Muscle of leg (tissue), 3 donors: ENCODE measurements at regions not wholly inside any gene's neighbourhood (a gene's known extent, or its start where the extent isn't known, plus 50 kb on each side); places are given as distances from the start of the nearest gene placed in this dataset.

Experiments
- DNase-seq: peaks from one replicate; pipeline ENCODE4 v3.0.0; 2013
- H3K27ac ChIP-seq: one replicate; pipeline ENCODE4 v1.5.1; 2013; ENCODE audit warnings: mild to moderate bottlenecking, low read length, control low read depth
- H3K27me3 ChIP-seq: one replicate; pipeline ENCODE4 v1.6.1; 2013; ENCODE audit warnings: low read length; ENCODE audit not compliant: control insufficient read depth, insufficient read depth
- H3K36me3 ChIP-seq: one replicate; pipeline ENCODE4 v1.6.1; 2013; ENCODE audit warnings: low read length; ENCODE audit not compliant: control insufficient read depth, insufficient read depth
- H3K4me1 ChIP-seq: one replicate; pipeline ENCODE4 v1.6.1; 2013; ENCODE audit warnings: low read length; ENCODE audit not compliant: control insufficient read depth, insufficient read depth
- H3K4me3 ChIP-seq: one replicate; pipeline ENCODE4 v1.5.1; 2013; ENCODE audit warnings: low read length, control low read depth
- H3K9me3 ChIP-seq: replicated peaks from 2 replicates; pipeline ENCODE4 v1.6.1; 2013; ENCODE audit warnings: low read depth, low read length; ENCODE audit not compliant: control insufficient read depth
- WGBS: methylation state at CpG from one replicate; pipeline ENCODE4 v1.1.5; 2013; ENCODE audit warnings: missing lambda C conversion rate; ENCODE audit not compliant: insufficient coverage; 5-methylcytosine and 5-hydroxymethylcytosine counted together

DNA sequence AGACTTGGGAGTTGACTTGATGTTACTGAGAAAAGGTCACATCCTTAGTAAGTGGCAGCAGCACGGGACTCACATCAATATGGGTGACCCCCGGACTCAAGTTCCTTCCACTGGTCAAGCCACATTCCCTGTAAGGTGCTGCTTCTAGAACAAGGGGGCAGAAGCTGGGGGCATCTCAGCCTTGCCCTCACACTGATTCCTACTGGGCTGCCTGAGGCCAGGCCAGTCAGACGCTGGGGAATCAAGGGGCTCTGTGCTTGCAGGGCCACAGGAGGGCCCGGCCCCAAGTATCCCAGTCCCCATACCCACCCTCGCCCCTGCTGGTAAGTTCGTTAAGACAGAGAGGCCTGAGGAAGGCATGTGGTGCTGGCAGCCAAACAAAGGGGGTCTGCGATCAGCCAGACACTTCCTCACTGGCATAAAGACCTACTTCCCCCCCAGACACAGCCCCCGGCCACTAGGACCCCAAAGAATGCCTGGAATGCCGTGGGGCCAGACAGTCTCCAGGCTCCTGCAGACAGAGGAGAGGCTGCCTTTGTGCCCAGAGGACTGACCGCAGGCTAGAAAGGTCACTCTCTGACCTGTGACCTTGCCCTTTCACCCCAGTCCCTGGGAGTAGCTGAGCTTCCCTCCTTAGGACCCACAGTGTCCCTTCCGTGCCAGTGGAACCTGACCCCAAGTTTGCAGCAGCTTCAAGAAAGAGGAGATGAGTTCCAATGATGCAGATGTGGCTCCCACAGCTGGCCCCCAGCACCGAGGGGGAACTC, 83.6 kb downstream of the HS1BP3 start:
- H3K4me1 ChIP-seq, result peaks cover 62% of the 10 kb centered on the region
- no peak for DNase-seq
- WGBS, result 54% methylated on average over 7 of the region's 12 CpGs

More for the DNA sequence above, 83.6 kb downstream of the HS1BP3 start:
- Histone ChIP-seq H3K9me3 (no peaks in the 10 kb centered on the region), H3K4me3 (no peak overlapping the region), H3K36me3 (no peaks in the 10 kb centered on the region), H3K27me3 (peaks cover 7% of the 10 kb centered on the region), H3K27ac (no peak overlapping the region)
